ENCODE measurements at regions not wholly inside any gene's neighbourhood (a gene's known extent, or its start where the extent isn't known, plus 50 kb on each side); places are given as distances from the start of the nearest gene placed in this dataset.
"Not testable (repeated sequence)": the region's sequence is repeated elsewhere in the genome, so short reads cannot be mapped to it uniquely, and the experiment has no call there.

DNA sequence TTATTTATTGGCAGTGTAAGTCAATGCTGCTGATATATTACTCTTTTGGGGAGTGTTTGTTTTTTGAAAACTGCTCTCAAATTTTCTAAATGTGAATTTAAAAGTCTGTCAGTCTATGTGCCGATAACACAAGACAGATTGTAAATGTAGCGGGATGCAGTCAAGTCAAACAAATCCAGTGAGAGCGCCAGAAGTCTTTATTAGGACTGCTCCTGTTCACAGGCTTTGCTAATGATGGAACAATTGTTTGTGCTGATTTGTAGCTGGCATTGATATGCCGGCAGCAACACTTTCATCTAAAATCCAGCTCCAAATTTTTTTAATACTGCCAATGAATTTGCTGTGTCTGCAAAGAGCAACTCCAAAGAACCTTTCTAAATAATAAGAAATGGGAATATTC, 78.7 kb upstream of the TET2 start:
- Histone ChIP-seq H3K9me3 (ENCODE audit: insufficient read depth, low read depth, low read length) (no peaks in the 10 kb centered on the region), H3K9ac (ENCODE audit: low read depth, low read length, poor library complexity, severe bottlenecking) (no peak overlapping the region), H3K9me2 (replicated peaks; ENCODE audit: low read depth, low read length) (no peaks in the 10 kb centered on the region), H3K4me1 (ENCODE audit: insufficient read depth, low read length, poor library complexity, severe bottlenecking) (no peaks in the 10 kb centered on the region), H3K4me2 (ENCODE audit: low read depth, low read length, poor library complexity, severe bottlenecking) (no peak overlapping the region), H3F3A (ENCODE audit: low read depth) (no peaks in the 10 kb centered on the region), H3K36me3 (ENCODE audit: insufficient read depth, low read length) (no peaks in the 10 kb centered on the region), H3K27me3 (ENCODE audit: insufficient read depth, low read length, poor library complexity, severe bottlenecking) (no peaks in the 10 kb centered on the region), H3K4me3 (ENCODE audit: low read length, poor library complexity, severe bottlenecking) (no peak overlapping the region), H2AFZ (ENCODE audit: low read length) (no peak overlapping the region), H4K20me1 (ENCODE audit: insufficient read depth, low read length, poor library complexity, severe bottlenecking) (no peaks in the 10 kb centered on the region), H3K79me2 (ENCODE audit: insufficient read depth, low read length) (no peaks in the 10 kb centered on the region)
- TF ChIP-seq, protein P1, sequence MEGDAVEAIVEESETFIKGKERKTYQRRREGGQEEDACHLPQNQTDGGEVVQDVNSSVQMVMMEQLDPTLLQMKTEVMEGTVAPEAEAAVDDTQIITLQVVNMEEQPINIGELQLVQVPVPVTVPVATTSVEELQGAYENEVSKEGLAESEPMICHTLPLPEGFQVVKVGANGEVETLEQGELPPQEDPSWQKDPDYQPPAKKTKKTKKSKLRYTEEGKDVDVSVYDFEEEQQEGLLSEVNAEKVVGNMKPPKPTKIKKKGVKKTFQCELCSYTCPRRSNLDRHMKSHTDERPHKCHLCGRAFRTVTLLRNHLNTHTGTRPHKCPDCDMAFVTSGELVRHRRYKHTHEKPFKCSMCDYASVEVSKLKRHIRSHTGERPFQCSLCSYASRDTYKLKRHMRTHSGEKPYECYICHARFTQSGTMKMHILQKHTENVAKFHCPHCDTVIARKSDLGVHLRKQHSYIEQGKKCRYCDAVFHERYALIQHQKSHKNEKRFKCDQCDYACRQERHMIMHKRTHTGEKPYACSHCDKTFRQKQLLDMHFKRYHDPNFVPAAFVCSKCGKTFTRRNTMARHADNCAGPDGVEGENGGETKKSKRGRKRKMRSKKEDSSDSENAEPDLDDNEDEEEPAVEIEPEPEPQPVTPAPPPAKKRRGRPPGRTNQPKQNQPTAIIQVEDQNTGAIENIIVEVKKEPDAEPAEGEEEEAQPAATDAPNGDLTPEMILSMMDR (conservative IDR thresholded peaks at IDR 0.05; ENCODE audit: low read length): no peak
- TF ChIP-seq EZH2phosphoT487 (IDR thresholded peaks at IDR 0.05; ENCODE audit: borderline replicate concordance): no peak

DNA sequence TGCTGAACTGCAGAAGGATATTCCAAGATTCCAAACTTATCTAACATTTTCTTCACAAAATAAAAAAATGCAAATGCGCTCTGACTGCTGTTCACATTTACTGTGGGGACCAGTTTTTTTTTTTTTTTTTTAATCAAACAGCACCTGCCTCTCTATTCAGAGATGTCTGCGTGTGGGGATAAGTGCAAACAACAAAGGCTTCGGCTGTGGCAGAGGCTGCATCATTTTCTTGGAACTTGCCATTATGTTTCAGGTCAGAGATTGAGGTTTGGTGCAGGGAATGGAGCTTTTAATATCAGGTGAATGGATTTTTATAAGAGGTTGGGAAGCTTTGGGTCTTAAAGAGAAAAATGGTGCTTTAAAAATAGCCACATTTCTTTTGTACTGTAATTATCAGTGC, 78.2 kb upstream of the TET2 start:
- Histone ChIP-seq H3K9me3 (ENCODE audit: insufficient read depth, low read depth, low read length) (no peaks in the 10 kb centered on the region), H3K4me2 (ENCODE audit: low read depth, low read length, poor library complexity, severe bottlenecking) (no peak overlapping the region), H3K36me3 (ENCODE audit: insufficient read depth, low read length) (no peaks in the 10 kb centered on the region), H3K4me3 (ENCODE audit: low read length, poor library complexity, severe bottlenecking) (no peak overlapping the region), H2AFZ (ENCODE audit: low read length) (no peak overlapping the region), H3K9ac (ENCODE audit: low read depth, low read length, poor library complexity, severe bottlenecking) (no peak overlapping the region), H3F3A (ENCODE audit: low read depth) (no peaks in the 10 kb centered on the region), H3K4me1 (ENCODE audit: insufficient read depth, low read length, poor library complexity, severe bottlenecking) (no peaks in the 10 kb centered on the region), H4K20me1 (ENCODE audit: insufficient read depth, low read length, poor library complexity, severe bottlenecking) (no peaks in the 10 kb centered on the region), H3K9me2 (replicated peaks; ENCODE audit: low read depth, low read length) (no peaks in the 10 kb centered on the region), H3K79me2 (ENCODE audit: insufficient read depth, low read length) (no peaks in the 10 kb centered on the region), H3K27me3 (ENCODE audit: insufficient read depth, low read length, poor library complexity, severe bottlenecking) (no peaks in the 10 kb centered on the region)
- TF ChIP-seq, protein P1 (conservative IDR thresholded peaks at IDR 0.05; ENCODE audit: low read length): no peak
- TF ChIP-seq EZH2phosphoT487 (IDR thresholded peaks at IDR 0.05; ENCODE audit: borderline replicate concordance): no peak

DNA sequence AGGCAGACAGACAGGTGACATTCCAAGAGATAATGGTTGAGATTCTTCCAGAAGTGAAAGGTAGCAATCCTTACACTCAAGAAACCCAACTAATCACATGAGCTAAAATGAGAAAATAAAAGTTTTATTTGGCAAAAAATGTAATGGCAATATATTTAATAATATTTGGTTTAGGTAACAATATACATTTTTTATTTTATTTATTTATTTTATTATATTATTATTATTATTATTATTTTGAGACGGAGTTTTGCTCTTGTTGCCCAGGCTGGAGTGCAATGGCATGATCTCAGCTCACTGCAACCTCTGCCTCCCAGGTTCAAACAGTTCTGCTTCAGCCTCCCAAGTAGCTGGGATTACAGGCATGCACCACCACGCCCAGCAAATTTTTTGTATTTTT, 74.6 kb upstream of the TET2 start:
- not testable (repeated sequence) for H2AFZ ChIP-seq (ENCODE audit: low read length); H3K4me2 ChIP-seq (ENCODE audit: low read depth, low read length, poor library complexity, severe bottlenecking); H4K20me1 ChIP-seq (ENCODE audit: insufficient read depth, low read length, poor library complexity, severe bottlenecking); H3K9me2 ChIP-seq (replicated peaks; ENCODE audit: low read depth, low read length); H3K4me3 ChIP-seq (ENCODE audit: low read length, poor library complexity, severe bottlenecking); H3K36me3 ChIP-seq (ENCODE audit: insufficient read depth, low read length); H3K9me3 ChIP-seq (ENCODE audit: insufficient read depth, low read depth, low read length); H3K4me1 ChIP-seq (ENCODE audit: insufficient read depth, low read length, poor library complexity, severe bottlenecking); H3K79me2 ChIP-seq (ENCODE audit: insufficient read depth, low read length); H3K27me3 ChIP-seq (ENCODE audit: insufficient read depth, low read length, poor library complexity, severe bottlenecking); H3K9ac ChIP-seq (ENCODE audit: low read depth, low read length, poor library complexity, severe bottlenecking); H3F3A ChIP-seq (ENCODE audit: low read depth)

DNA sequence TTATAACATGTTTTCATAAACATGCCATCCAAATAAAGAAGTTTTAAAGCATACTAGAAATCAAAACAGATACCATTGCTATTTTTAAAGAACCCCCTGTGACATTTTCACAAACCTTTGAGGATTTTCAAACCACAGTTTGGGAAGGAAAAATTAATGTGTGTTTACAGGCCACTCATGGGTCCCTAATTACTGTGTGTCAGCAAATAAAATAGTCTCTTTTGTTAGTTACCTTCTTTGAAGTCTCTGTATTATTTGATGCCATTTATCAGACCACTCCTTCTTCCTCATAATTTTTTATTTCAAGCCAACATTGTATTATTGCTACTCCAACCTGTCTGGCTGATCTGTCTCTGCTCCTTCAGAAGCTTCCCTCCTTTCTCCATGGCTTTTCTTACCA, 72.6 kb upstream of the TET2 start:
- Histone ChIP-seq H3K4me3 (ENCODE audit: low read length, poor library complexity, severe bottlenecking) (no peak overlapping the region), H3K36me3 (ENCODE audit: insufficient read depth, low read length) (no peaks in the 10 kb centered on the region), H3K9ac (ENCODE audit: low read depth, low read length, poor library complexity, severe bottlenecking) (no peak overlapping the region), H3F3A (ENCODE audit: low read depth) (no peaks in the 10 kb centered on the region), H3K9me3 (ENCODE audit: insufficient read depth, low read depth, low read length) (no peaks in the 10 kb centered on the region), H3K79me2 (ENCODE audit: insufficient read depth, low read length) (no peaks in the 10 kb centered on the region), H4K20me1 (ENCODE audit: insufficient read depth, low read length, poor library complexity, severe bottlenecking) (no peaks in the 10 kb centered on the region), H3K9me2 (replicated peaks; ENCODE audit: low read depth, low read length) (0 out of 2 replicates have a peak, but pooled peaks cover 5% of the 10 kb centered on the region), H3K4me2 (ENCODE audit: low read depth, low read length, poor library complexity, severe bottlenecking) (no peak overlapping the region), H3K27me3 (ENCODE audit: insufficient read depth, low read length, poor library complexity, severe bottlenecking) (no peaks in the 10 kb centered on the region), H3K4me1 (ENCODE audit: insufficient read depth, low read length, poor library complexity, severe bottlenecking) (no peaks in the 10 kb centered on the region), H2AFZ (ENCODE audit: low read length) (no peak overlapping the region)
- no peak for TF ChIP-seq EZH2phosphoT487 (IDR thresholded peaks at IDR 0.05; ENCODE audit: borderline replicate concordance)
- TF ChIP-seq, protein P1 (conservative IDR thresholded peaks at IDR 0.05; ENCODE audit: low read length): no peak

Data from Loucy (cell line).